ENCODE measurements at regions not wholly inside any gene's neighbourhood (a gene's known extent, or its start where the extent isn't known, plus 50 kb on each side); places are given as distances from the start of the nearest gene placed in this dataset.
A peak's percentile ranks its signal among the peaks of the same experiment; 100 is the strongest.

GRCh38 chr4:42713391-42713790, 56.5 kb upstream of the ATP8A1 start:
- Histone ChIP-seq H3K36me3 (ENCODE audit: insufficient read depth, low read length) (no peaks in the 10 kb centered on the region), H3K9me3 (ENCODE audit: low read depth, low read length) (no peaks in the 10 kb centered on the region), H3K9ac (ENCODE audit: insufficient read length) (no peak overlapping the region), H3K27ac (no peak overlapping the region), H3K4me3 (no peak overlapping the region)
- TF ChIP-seq FOXP2 (optimal IDR thresholded peaks at IDR 0.05; ENCODE audit: control extremely low read depth, extremely low read length, insufficient read depth) (no peak), POLR2AphosphoS5 (IDR thresholded peaks at IDR 0.05; ENCODE audit: borderline replicate concordance, low read depth, low read length) (no peak), EZH2 (IDR thresholded peaks at IDR 0.05) (no peak)
- DNase-seq (ENCODE audit: low read depth, low spot score) = no peak

GRCh38 chr4:42712854-42713253, 55.9 kb upstream of the ATP8A1 start:
- H3K27ac ChIP-seq = no peak overlapping the region
- no peaks in the 10 kb centered on the region for H3K36me3 ChIP-seq (ENCODE audit: insufficient read depth, low read length)
- H3K4me3 ChIP-seq = no peak overlapping the region
- no peak overlapping the region for H3K9ac ChIP-seq (ENCODE audit: insufficient read length)
- no peaks in the 10 kb centered on the region for H3K9me3 ChIP-seq (ENCODE audit: low read depth, low read length)
- no peak for DNase-seq (ENCODE audit: low read depth, low spot score)
- TF ChIP-seq POLR2AphosphoS5 (IDR thresholded peaks at IDR 0.05; ENCODE audit: borderline replicate concordance, low read depth, low read length) (no peak), FOXP2 (optimal IDR thresholded peaks at IDR 0.05; ENCODE audit: control extremely low read depth, extremely low read length, insufficient read depth) (no peak), EZH2 (IDR thresholded peaks at IDR 0.05) (no peak)

GRCh38 chr4:42711496-42711895, 54.6 kb upstream of the ATP8A1 start:
- TF ChIP-seq FOXP2 (optimal IDR thresholded peaks at IDR 0.05; ENCODE audit: control extremely low read depth, extremely low read length, insufficient read depth) = no peak
- TF ChIP-seq POLR2AphosphoS5 (IDR thresholded peaks at IDR 0.05; ENCODE audit: borderline replicate concordance, low read depth, low read length) = no peak
- TF ChIP-seq EZH2 (IDR thresholded peaks at IDR 0.05) = no peak
- H3K4me3 ChIP-seq = no peak overlapping the region
- H3K9ac ChIP-seq (ENCODE audit: insufficient read length) = no peak overlapping the region
- H3K27ac ChIP-seq = no peak overlapping the region
- no peaks in the 10 kb centered on the region for H3K9me3 ChIP-seq (ENCODE audit: low read depth, low read length)
- no peak for DNase-seq (ENCODE audit: low read depth, low spot score)
- H3K36me3 ChIP-seq (ENCODE audit: insufficient read depth, low read length) = no peaks in the 10 kb centered on the region

- no peaks in the 10 kb centered on the region for H3K9me3 ChIP-seq (ENCODE audit: low read depth, low read length)
- no peak for DNase-seq (ENCODE audit: low read depth, low spot score)
- peak overlapping the region; percentile 29; the same call in 1 of the 2 replicates for H3K4me3 ChIP-seq
- TF ChIP-seq FOXP2 (optimal IDR thresholded peaks at IDR 0.05; ENCODE audit: control extremely low read depth, extremely low read length, insufficient read depth) (no peak), EZH2 (IDR thresholded peaks at IDR 0.05) (no peak), POLR2AphosphoS5 (IDR thresholded peaks at IDR 0.05; ENCODE audit: borderline replicate concordance, low read depth, low read length) (no peak)
- no peaks in the 10 kb centered on the region for H3K36me3 ChIP-seq (ENCODE audit: insufficient read depth, low read length)
- H3K27ac ChIP-seq = no peak overlapping the region
- no peak overlapping the region for H3K9ac ChIP-seq (ENCODE audit: insufficient read length)
Observed at GRCh38 chr4:42710761-42711160, 53.9 kb upstream of the ATP8A1 start.

- no peaks in the 10 kb centered on the region for H3K9me3 ChIP-seq (ENCODE audit: low read depth, low read length)
- no peak for DNase-seq (ENCODE audit: low read depth, low spot score)
- no peak for TF ChIP-seq EZH2 (IDR thresholded peaks at IDR 0.05)
- TF ChIP-seq FOXP2 (optimal IDR thresholded peaks at IDR 0.05; ENCODE audit: control extremely low read depth, extremely low read length, insufficient read depth) = no peak
- TF ChIP-seq POLR2AphosphoS5 (IDR thresholded peaks at IDR 0.05; ENCODE audit: borderline replicate concordance, low read depth, low read length) = no peak
- no peak overlapping the region for H3K27ac ChIP-seq
- no peaks in the 10 kb centered on the region for H3K36me3 ChIP-seq (ENCODE audit: insufficient read depth, low read length)
- H3K4me3 ChIP-seq = peak overlapping the region; percentile 29; the same call in 1 of the 2 replicates
- H3K9ac ChIP-seq (ENCODE audit: insufficient read length) = no peak overlapping the region
Observed at GRCh38 chr4:42710329-42710728, 53.4 kb upstream of the ATP8A1 start.

- Histone ChIP-seq H3K36me3 (ENCODE audit: insufficient read depth, low read length) (no peaks in the 10 kb centered on the region), H3K4me3 (no peak overlapping the region), H3K27ac (no peak overlapping the region), H3K9ac (ENCODE audit: insufficient read length) (no peak overlapping the region), H3K9me3 (ENCODE audit: low read depth, low read length) (no peaks in the 10 kb centered on the region)
- TF ChIP-seq EZH2 (IDR thresholded peaks at IDR 0.05) (no peak), POLR2AphosphoS5 (IDR thresholded peaks at IDR 0.05; ENCODE audit: borderline replicate concordance, low read depth, low read length) (no peak), FOXP2 (optimal IDR thresholded peaks at IDR 0.05; ENCODE audit: control extremely low read depth, extremely low read length, insufficient read depth) (no peak)
- no peak for DNase-seq (ENCODE audit: low read depth, low spot score)
Observed at GRCh38 chr4:42709392-42710065, 52.6 kb upstream of the ATP8A1 start.

GRCh38 chr4:42708625-42709024, 51.7 kb upstream of the ATP8A1 start:
- H3K27ac ChIP-seq = no peak overlapping the region
- DNase-seq (ENCODE audit: low read depth, low spot score) = no peak
- H3K4me3 ChIP-seq = no peak overlapping the region

More at GRCh38 chr4:42708625-42709024, 51.7 kb upstream of the ATP8A1 start:
- Histone ChIP-seq H3K9ac (ENCODE audit: insufficient read length) (no peak overlapping the region), H3K9me3 (ENCODE audit: low read depth, low read length) (no peaks in the 10 kb centered on the region), H3K36me3 (ENCODE audit: insufficient read depth, low read length) (no peaks in the 10 kb centered on the region)
- TF ChIP-seq FOXP2 (optimal IDR thresholded peaks at IDR 0.05; ENCODE audit: control extremely low read depth, extremely low read length, insufficient read depth) (no peak), EZH2 (IDR thresholded peaks at IDR 0.05) (no peak), POLR2AphosphoS5 (IDR thresholded peaks at IDR 0.05; ENCODE audit: borderline replicate concordance, low read depth, low read length) (no peak)
